ENCODE measurements at regions not wholly inside any gene's neighbourhood (a gene's known extent, or its start where the extent isn't known, plus 50 kb on each side); places are given as distances from the start of the nearest gene placed in this dataset.

DNA sequence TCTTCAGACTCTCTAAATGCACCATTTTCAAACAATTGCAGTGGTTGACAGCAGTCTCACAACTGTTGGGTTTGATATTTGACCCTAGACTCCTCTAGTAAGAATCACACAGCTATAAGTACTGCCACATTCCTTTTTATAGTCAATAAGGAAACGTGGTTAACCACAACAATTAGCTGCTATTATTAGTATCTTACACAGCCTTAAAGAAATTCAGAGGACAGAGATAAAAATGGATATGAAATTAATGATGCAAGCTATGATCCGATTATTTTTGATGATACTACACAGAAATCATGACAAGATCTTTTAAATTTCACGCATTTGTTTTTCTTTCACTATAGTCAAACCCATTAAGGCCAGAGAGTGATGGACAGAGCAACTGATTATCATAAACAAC is 288.6 kb upstream of the C9orf72 start:
- TF ChIP-seq, protein P1, sequence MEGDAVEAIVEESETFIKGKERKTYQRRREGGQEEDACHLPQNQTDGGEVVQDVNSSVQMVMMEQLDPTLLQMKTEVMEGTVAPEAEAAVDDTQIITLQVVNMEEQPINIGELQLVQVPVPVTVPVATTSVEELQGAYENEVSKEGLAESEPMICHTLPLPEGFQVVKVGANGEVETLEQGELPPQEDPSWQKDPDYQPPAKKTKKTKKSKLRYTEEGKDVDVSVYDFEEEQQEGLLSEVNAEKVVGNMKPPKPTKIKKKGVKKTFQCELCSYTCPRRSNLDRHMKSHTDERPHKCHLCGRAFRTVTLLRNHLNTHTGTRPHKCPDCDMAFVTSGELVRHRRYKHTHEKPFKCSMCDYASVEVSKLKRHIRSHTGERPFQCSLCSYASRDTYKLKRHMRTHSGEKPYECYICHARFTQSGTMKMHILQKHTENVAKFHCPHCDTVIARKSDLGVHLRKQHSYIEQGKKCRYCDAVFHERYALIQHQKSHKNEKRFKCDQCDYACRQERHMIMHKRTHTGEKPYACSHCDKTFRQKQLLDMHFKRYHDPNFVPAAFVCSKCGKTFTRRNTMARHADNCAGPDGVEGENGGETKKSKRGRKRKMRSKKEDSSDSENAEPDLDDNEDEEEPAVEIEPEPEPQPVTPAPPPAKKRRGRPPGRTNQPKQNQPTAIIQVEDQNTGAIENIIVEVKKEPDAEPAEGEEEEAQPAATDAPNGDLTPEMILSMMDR (IDR thresholded peaks at IDR 0.05) = no peak

DNA sequence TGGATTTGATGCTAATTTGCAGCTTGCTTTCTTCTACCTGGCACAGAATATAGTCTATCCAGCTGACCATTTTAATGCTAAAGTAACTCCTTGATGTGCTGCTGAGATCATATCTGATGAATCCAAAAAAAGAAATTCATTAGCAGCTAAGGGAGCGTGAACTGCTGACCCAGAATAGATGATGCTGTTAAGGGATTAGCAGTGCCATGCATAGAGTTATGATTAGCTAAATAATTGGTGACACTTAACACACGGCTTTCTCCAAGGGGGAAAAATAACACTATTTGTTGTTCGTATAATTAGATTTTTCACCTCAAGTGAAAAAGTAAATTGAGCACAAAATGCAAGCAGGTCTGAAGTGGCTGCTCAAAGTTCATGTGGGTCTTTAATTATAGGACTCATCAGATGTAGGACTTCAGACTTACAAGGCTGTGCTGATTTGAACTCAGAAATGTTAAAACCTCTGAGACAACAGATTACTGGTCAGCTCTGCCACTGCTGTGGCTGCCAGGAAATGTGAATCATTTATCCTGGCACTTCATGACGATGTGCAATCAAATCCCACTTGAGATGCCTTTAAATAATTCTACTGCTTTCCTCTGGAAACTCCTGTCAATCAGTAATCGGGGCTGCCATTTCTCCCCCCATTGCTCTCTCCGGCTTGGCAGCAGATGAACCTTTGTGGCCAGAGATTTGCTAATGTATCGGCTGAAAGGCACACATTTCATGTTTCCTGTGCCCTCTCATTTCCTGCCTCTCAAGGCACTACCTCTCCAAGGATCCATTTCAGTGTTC is 291.6 kb upstream of the C9orf72 start:
- TF ChIP-seq, protein P1 (IDR thresholded peaks at IDR 0.05) = no peak

DNA sequence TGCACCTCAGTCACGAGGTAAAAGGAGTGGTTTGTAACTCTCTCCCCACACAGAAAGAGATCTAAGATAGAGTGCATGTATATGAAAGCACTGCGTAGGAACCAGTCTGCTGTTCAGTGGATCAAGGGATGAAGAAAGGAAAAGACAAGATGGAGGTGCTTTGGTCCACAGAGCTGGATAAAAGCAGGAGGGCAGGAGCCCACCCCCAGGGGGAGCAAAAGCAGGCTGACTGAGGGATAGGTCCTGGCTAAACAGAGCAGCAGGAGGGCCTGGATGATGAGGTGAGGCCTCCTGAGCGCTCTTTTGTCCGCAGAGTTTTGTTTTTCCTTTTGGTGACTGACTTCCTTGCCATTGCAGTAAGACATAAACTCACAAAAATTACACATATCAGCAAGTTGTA is 293.5 kb upstream of the C9orf72 start:
- TF ChIP-seq, protein P1 (IDR thresholded peaks at IDR 0.05) = no peak

DNA sequence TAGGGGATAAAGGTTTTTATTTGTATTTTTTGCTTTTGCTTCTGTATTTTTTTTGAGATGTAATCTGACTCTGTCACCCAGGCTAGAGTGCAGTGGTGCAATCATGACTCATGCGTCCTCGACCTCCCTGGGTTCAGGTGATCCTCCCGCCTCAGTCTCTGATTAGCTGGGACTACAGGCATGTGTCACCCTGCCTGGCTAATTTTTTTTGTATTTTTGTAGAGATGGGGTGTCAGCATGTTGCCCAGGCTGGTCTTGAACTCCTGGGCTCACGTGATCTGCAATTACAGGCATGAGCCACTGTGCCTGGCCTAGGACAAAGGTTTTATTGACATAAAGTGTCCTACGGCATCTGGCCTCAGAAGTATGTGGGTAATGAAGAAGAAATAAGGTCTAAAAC is 297.1 kb upstream of the C9orf72 start:
- TF ChIP-seq, protein P1 (IDR thresholded peaks at IDR 0.05) = no peak

DNA sequence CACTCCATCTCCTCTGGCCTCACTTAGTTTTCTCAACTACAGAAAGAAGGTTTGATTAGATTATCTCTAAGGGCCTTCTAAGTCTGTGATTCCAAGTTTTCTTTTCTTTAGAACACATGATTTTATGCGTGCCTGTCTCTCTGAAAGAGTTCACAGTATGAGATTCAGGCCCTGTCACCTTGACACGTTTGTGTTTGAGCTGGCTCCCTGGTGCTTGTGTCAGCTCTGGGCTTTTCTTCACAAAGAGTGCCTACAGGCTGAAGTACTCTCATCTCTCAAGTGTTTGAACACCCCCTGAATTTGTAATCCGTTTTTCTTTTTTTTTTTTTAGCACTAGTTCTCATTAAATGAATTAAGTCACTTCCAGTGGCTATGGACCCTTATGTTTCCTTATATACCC is 306.9 kb upstream of the C9orf72 start:
- TF ChIP-seq, protein P1 (IDR thresholded peaks at IDR 0.05) = no peak

DNA sequence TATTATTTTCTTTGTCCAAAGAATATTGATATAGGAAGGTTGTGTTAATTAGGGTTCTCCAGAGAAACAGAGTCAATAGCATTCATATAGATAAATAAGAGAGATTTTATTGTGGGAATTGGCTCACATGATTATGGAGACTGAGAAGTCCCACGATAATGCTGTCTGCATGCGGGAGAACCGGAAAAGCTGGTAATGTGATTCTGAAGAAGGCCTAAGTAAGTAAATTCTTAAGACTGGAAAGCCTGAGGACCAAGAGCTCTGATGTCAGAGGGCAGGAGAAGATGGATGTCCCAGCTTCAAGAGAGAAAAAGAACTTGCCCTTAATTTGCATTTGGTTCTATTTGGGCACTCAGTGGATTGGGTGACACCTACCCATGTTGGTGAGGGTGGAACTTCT is 307.4 kb upstream of the C9orf72 start:
- TF ChIP-seq, protein P1 (IDR thresholded peaks at IDR 0.05) = no peak

DNA sequence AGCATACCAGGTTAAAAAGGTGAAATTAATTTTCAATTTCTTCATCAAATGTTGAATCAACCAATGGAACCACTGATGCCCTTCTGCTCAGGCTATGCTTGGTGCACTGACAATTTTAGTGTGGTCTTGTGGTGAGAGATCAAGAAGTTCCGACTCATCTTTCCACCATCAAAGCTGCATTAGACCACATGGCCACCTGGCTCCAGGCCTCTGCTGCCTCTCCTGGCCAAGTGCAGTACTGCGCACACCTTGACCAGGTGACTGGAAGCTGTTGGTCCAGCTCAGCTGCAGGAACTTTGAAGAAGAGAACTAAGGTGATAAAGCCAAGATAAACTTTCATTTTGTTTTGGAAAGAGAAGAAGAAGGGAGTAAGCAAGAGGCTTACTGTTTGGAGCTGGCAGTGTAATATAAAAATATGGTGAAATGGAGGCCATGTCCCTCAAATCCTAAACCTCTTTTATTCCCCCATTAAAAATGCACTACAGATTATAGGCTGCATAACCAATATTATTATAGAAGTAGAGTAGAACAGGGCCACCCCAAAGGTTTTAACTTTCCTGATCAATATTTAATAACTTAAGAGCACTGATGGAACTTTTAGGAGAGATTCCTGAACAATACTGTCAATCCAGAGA is 315.5 kb upstream of the C9orf72 start:
- TF ChIP-seq, protein P1 (IDR thresholded peaks at IDR 0.05) = peak; percentile 86
